GM23338 (cell line): ENCODE measurements at regions not wholly inside any gene's neighbourhood (a gene's known extent, or its start where the extent isn't known, plus 50 kb on each side); places are given as distances from the start of the nearest gene placed in this dataset.

Experiments used
- ATAC-seq: fragments of 200-7000 bp; cut with Tn5 transposase; 3 replicates; pipeline ENCODE4 v1.9.1; 2020
- DNase-seq: peaks from one replicate; pipeline ENCODE4 v3.0.0-alpha.2; 2015; ENCODE audit warnings: low spot score
- H2AFZ ChIP-seq: fragments of 200-600 bp; sonication (generic); 2 replicates; pipeline ENCODE4 v1.8.0; 2016; ENCODE audit warnings: antibody characterized with exemption, mild to moderate bottlenecking, moderate library complexity
- H3F3A ChIP-seq: fragments of 200-600 bp; sonication (generic); replicated peaks from 2 replicates; pipeline ENCODE4 v1.8.0; 2017; ENCODE audit warnings: antibody characterized with exemption, mixed run types, low read depth
- H3K27ac ChIP-seq: fragments of 200-600 bp; sonication (generic); 2 replicates; pipeline ENCODE4 v1.6.1; 2016; ENCODE audit warnings: low read depth
- H3K27me3 ChIP-seq: fragments of 200-600 bp; sonication (generic); 2 replicates; pipeline ENCODE4 v1.8.0; 2016; ENCODE audit warnings: mild to moderate bottlenecking, mixed run types, moderate library complexity; ENCODE audit not compliant: insufficient read depth
- H3K36me3 ChIP-seq: fragments of 200-600 bp; sonication (generic); 2 replicates; pipeline ENCODE4 v1.8.0; 2016; ENCODE audit warnings: mild to moderate bottlenecking; ENCODE audit not compliant: insufficient read depth
- H3K4me1 ChIP-seq: fragments of 200-600 bp; sonication (generic); 2 replicates; pipeline ENCODE4 v1.8.0; 2016; ENCODE audit warnings: mild to moderate bottlenecking, moderate library complexity; ENCODE audit not compliant: insufficient read depth
- H3K4me2 ChIP-seq: fragments of 200-600 bp; sonication (generic); 2 replicates; pipeline ENCODE4 v1.7.1; 2017; ENCODE audit warnings: mixed run types
- H3K4me3 ChIP-seq: fragments of 200-600 bp; sonication (generic); 2 replicates; pipeline ENCODE4 v1.6.1; 2016; ENCODE audit warnings: mixed run types
- H3K79me2 ChIP-seq: fragments of 200-600 bp; sonication (generic); replicated peaks from 2 replicates; pipeline ENCODE4 v1.8.0; 2017; ENCODE audit warnings: mild to moderate bottlenecking; ENCODE audit not compliant: insufficient read depth
- H3K9me2 ChIP-seq: fragments of 200-600 bp; sonication (generic); 2 replicates; pipeline ENCODE4 v1.8.0; 2017; ENCODE audit not compliant: insufficient read depth
- H4K20me1 ChIP-seq: fragments of 200-600 bp; sonication (generic); replicated peaks from 2 replicates; pipeline ENCODE4 v1.8.0; 2017; ENCODE audit warnings: mild to moderate bottlenecking; ENCODE audit not compliant: insufficient read depth
- H3K27ac Mint-ChIP-seq: 2 replicates; pipeline ENCODE4 v1.8.0; 2020; ENCODE audit warnings: inconsistent platforms, mild to moderate bottlenecking, moderate library complexity, mixed read lengths
- H3K27me3 Mint-ChIP-seq: 3 replicates; pipeline ENCODE4 v1.8.0; 2022; ENCODE audit warnings: low read depth, mild to moderate bottlenecking, moderate library complexity, mixed read lengths, inconsistent platforms; ENCODE audit not compliant: insufficient read depth, poor library complexity
- H3K36me3 Mint-ChIP-seq: 3 replicates; pipeline ENCODE4 v1.8.0; 2021; ENCODE audit warnings: low read depth, mild to moderate bottlenecking, inconsistent platforms, moderate library complexity, mixed read lengths
- H3K4me1 Mint-ChIP-seq: 3 replicates; pipeline ENCODE4 v1.8.0; 2020; ENCODE audit warnings: mild to moderate bottlenecking, inconsistent platforms, mixed read lengths
- H3K4me3 Mint-ChIP-seq: 3 replicates; pipeline ENCODE4 v1.8.0; 2021; ENCODE audit warnings: moderate library complexity, mild to moderate bottlenecking, inconsistent platforms, mixed read lengths
- H3K9me3 Mint-ChIP-seq: 3 replicates; pipeline ENCODE4 v1.8.0; 2020; ENCODE audit warnings: moderate library complexity, mild to moderate bottlenecking, inconsistent platforms, mixed read lengths
- CREB1 ChIP-seq: fragments of 250-450 bp; sonication (Bioruptor Pico); IDR thresholded peaks from 2 replicates; pipeline ENCODE4 v1.5.0; 2020; ENCODE audit warnings: low read depth, mild to moderate bottlenecking, moderate library complexity
- JUNB ChIP-seq: IDR thresholded peaks from one replicate; pipeline ENCODE4 v1.6.1; 2016; ENCODE audit warnings: antibody characterized with exemption; ENCODE audit not compliant: unreplicated experiment
- ZNF462 ChIP-seq: fragments of 250-450 bp; sonication (Bioruptor Pico); IDR thresholded peaks from 2 replicates; pipeline ENCODE4 v1.5.0; 2020; ENCODE audit warnings: mild to moderate bottlenecking, moderate library complexity

GRCh38 chr20:53741726-53742028, 148.0 kb upstream of the ZNF217 start:
- H3K27ac Mint-ChIP-seq = no peak overlapping the region
- no peaks in the 10 kb centered on the region for H4K20me1 ChIP-seq

More at GRCh38 chr20:53741726-53742028, 148.0 kb upstream of the ZNF217 start:
- Histone ChIP-seq H3F3A (no peaks in the 10 kb centered on the region), H3K4me3 (no peak overlapping the region), H3K27me3 (no peaks in the 10 kb centered on the region), H3K36me3 (no peaks in the 10 kb centered on the region), H3K27ac (no peak overlapping the region), H3K9me2 (no peaks in the 10 kb centered on the region), H3K79me2 (no peaks in the 10 kb centered on the region), H3K4me2 (0 out of 2 replicates have a peak overlapping the region, but pooled peaks have one; percentile 65), H2AFZ (no peak overlapping the region), H3K4me1 (peaks cover 58% of the 10 kb centered on the region)
- TF ChIP-seq CREB1 (CRISPR knock-in tag) = no peak
- TF ChIP-seq ZNF462 (CRISPR knock-in tag) = no peak
- no peak for TF ChIP-seq JUNB
- ATAC-seq (no peak), DNase-seq (no peak)
- Mint-ChIP-seq H3K27me3 (peaks cover 6% of the 10 kb centered on the region), H3K36me3 (no peaks in the 10 kb centered on the region), H3K4me3 (no peak overlapping the region), H3K4me1 (peaks cover 57% of the 10 kb centered on the region), H3K9me3 (no peaks in the 10 kb centered on the region)
